Adrenal gland (tissue), 9 donors: ENCODE measurements at regions not wholly inside any gene's neighbourhood (a gene's known extent, or its start where the extent isn't known, plus 50 kb on each side); places are given as distances from the start of the nearest gene placed in this dataset.

Source experiments
- DNase-seq, 7 donors: peaks; one replicate each; pipeline ENCODE4 v3.0.0-alpha.2; 2019 to 2020
- H3K27ac ChIP-seq, 5 donors: fragments of 200-600 bp; sonication (generic) in 4 of 5; 1 replicate in 3 of 5; 2 replicates in 2 of 5; pipeline versions ENCODE4 v1.5.1 to v1.8.0; 2016 to 2020; ENCODE audit warnings: mild to moderate bottlenecking in 1 of 5
- H3K27me3 ChIP-seq: fragments of 200-600 bp; 2 replicates; pipeline ENCODE4 v1.8.0; 2021
- H3K36me3 ChIP-seq, 2 donors: fragments of 200-600 bp; replicated peaks in 1 of 2; 1 replicate in 1 of 2; 2 replicates in 1 of 2; pipeline versions ENCODE4 v1.5.1 to v1.8.0; 2018 to 2022
- H3K4me1 ChIP-seq, 2 donors: fragments of 200-600 bp; replicated peaks in 1 of 2; 1 replicate in 1 of 2; 2 replicates in 1 of 2; pipeline versions ENCODE4 v1.5.1 to v1.8.0; 2018 to 2021
- H3K4me3 ChIP-seq, 4 donors: fragments of 200-600 bp; sonication (generic) in 3 of 4; one replicate each; pipeline ENCODE4 v1.5.1; 2016 to 2018
- H3K9me3 ChIP-seq, 3 donors: fragments of 200-600 bp; sonication (generic) in 1 of 3; replicated peaks in 1 of 3; 1 replicate in 2 of 3; 2 replicates in 1 of 3; pipeline versions ENCODE4 v1.5.1 to v1.8.0; 2016 to 2021
- CTCF ChIP-seq, 6 experiments: fragments of 450-650 bp in 4 of 6; fragments of 200-600 bp in 2 of 6; sonication (generic) in 1 of 6; IDR thresholded peaks; 1 replicate in 5 of 6; 2 replicates in 1 of 6; pipeline versions ENCODE4 v1.5.1 to v1.8.0; 2016 to 2021; ENCODE audit warnings: antibody characterized with exemption in 6 of 6, mild to moderate bottlenecking in 2 of 6, moderate library complexity in 1 of 6
- POLR2A ChIP-seq, 2 donors: fragments of 450-650 bp; IDR thresholded peaks; one replicate each; pipeline ENCODE4 v1.6.1; 2017; ENCODE audit warnings: antibody characterized with exemption in 2 of 2, mild to moderate bottlenecking in 2 of 2, moderate library complexity in 1 of 2
- WGBS, 4 donors: extraction: QIAGEN DNeasy Blood & Tissue Kit in 2 of 4; methylation state at CpG; one replicate each; pipeline versions ENCODE4 v1.1.5 to v1.1.7; 2013 to 2017; 5-methylcytosine and 5-hydroxymethylcytosine counted together
- intact Hi-C, 2 donors: fragments of 100-400 bp; cut with DNase I; formaldehyde crosslinking; loops; one replicate each; pipeline versions ENCODE4 v1.14.1 to v1.15.0; 2022 to 2023
- donor health status: healthy with polysubstance abuse.
- donor health status: Bipolar disorder and iron deficiency.
- donor health status: DM: yes; HTN: yes; CAD: no.
- donor health status: DM: no; HTN: no; CAD: no.
- donor health status: DM: no; HTN: no; CAD: no.

DNA sequence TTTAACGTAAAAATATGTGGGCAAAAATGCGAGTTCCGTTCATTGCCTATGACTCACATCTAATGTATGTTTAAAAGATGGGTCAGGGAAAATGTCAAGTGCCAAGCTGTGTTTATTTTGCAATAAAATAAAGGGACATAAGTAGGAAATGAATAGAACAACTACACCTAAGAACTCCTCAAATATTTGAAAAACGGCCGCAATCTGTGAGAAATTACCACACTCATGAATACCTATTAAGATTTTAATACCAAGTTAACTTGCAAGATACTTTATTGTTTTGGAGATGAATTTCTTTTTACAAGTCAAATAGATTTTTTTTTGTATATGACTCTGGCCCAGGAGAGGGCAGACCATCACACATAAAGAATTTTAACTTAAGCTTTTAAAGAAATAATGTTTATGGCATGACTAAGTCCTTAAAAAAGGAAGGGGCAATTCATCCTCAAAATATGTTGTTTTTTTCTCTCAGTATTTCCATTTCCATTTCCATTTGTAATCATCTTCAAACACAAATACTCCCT, 152.7 kb downstream of the SUCNR1 start:
- no peak overlapping the region for H3K4me3 ChIP-seq
- H3K9me3 ChIP-seq = no peaks in the 10 kb centered on the region
- H3K27ac ChIP-seq = no peak overlapping the region
- H3K36me3 ChIP-seq = no peaks in the 10 kb centered on the region
- 73 to 84% (median 76%) methylated on average over 5 of the region's 5 CpGs for WGBS, 4 donors
- TF ChIP-seq CTCF (IDR thresholded peaks at IDR 0.05) = peak in 1 of 6 experiments; percentile 17
- no peak for TF ChIP-seq POLR2A (IDR thresholded peaks at IDR 0.05)
- H3K27me3 ChIP-seq = no peaks in the 10 kb centered on the region
- no peaks in the 10 kb centered on the region for H3K4me1 ChIP-seq
- DNase-seq = no peak
- intact Hi-C loops = no loop called here

DNA sequence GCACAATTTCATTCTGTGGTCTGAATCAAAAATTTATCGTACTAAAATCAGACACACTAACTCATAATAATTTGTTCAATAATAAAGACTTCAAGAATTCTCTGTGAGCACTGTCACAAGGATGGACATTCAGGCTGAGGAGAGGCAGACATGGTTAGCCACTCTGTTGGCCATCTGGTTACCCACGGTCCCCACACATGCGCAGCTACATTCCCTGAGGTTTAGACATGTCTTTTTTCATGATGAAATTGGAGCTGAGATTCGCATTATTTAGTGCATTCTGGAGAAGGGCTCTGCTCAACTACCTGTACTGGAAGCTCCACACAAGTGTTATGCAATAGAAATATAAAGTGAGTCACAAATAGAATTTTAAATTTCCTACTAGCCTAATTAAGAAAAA, 156.9 kb downstream of the SUCNR1 start:
- TF ChIP-seq POLR2A (IDR thresholded peaks at IDR 0.05) = no peak
- TF ChIP-seq CTCF (IDR thresholded peaks at IDR 0.05) = no peak
- Histone ChIP-seq H3K9me3 (no peaks in the 10 kb centered on the region), H3K4me1 (no peaks in the 10 kb centered on the region), H3K27me3 (no peaks in the 10 kb centered on the region), H3K4me3 (no peak overlapping the region), H3K27ac (no peak overlapping the region), H3K36me3 (no peaks in the 10 kb centered on the region)
- WGBS, 4 donors = 88 to 93% (median 92%) methylated on average over 4 of the region's 4 CpGs
- DNase-seq = no peak
- intact Hi-C loops = no loop called here

DNA sequence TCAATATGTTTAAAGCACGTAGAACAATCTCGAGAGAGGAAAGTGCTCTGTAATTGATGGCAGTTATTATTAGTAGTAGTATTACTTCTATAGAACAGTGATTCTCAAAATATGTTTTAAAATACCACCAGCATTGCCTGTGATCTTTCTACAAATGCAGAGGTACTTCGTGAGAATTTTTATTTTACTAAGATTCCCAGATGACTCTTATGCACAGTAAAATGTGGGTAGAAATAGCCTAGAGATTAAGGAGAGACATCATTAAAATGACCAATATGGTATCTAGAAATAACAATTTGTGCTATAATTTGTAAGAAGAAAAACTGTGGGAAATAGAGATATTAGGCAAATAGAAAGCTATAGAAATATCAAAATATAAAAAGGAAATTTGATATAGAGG, 157.9 kb downstream of the SUCNR1 start:
- TF ChIP-seq CTCF (IDR thresholded peaks at IDR 0.05) (no peak), POLR2A (IDR thresholded peaks at IDR 0.05) (no peak)
- WGBS, 4 donors = 81 to 93% (median 92%) methylated on average over 3 of the region's 3 CpGs
- DNase-seq = no peak
- Histone ChIP-seq H3K27ac (no peak overlapping the region), H3K9me3 (peaks cover 0 to 7% (median 0%) of the 10 kb centered on the region in 3 donors), H3K4me1 (no peaks in the 10 kb centered on the region), H3K36me3 (no peaks in the 10 kb centered on the region), H3K27me3 (no peaks in the 10 kb centered on the region), H3K4me3 (no peak overlapping the region)
- intact Hi-C loops = no loop called here

- H3K27me3 ChIP-seq = no peaks in the 10 kb centered on the region
- TF ChIP-seq CTCF (IDR thresholded peaks at IDR 0.05) = no peak
- no peak for TF ChIP-seq POLR2A (IDR thresholded peaks at IDR 0.05)
- no peaks in the 10 kb centered on the region for H3K4me1 ChIP-seq
- DNase-seq = no peak
- no peak overlapping the region for H3K27ac ChIP-seq
- H3K36me3 ChIP-seq = no peaks in the 10 kb centered on the region
- 77 to 89% (median 80%) methylated on average over 2 of the region's 2 CpGs for WGBS, 4 donors
- H3K9me3 ChIP-seq = peaks cover 0 to 8% (median 0%) of the 10 kb centered on the region in 3 donors
- intact Hi-C loops = no loop called here
- H3K4me3 ChIP-seq = no peak overlapping the region
Measured at GRCh38 chr3:152037297-152037696, 163.9 kb downstream of the SUCNR1 start.
